Mucosa of stomach (tissue), 1 donor: ENCODE measurements at regions not wholly inside any gene's neighbourhood (a gene's known extent, or its start where the extent isn't known, plus 50 kb on each side); places are given as distances from the start of the nearest gene placed in this dataset.

Experiments used
- H3K27me3 ChIP-seq: one replicate; pipeline ENCODE4 v1.7.0; 2013; ENCODE audit warnings: mild to moderate bottlenecking, low read length; ENCODE audit not compliant: control insufficient read depth, insufficient read depth
- H3K36me3 ChIP-seq: one replicate; pipeline ENCODE4 v1.7.0; 2013; ENCODE audit warnings: low read length; ENCODE audit not compliant: control insufficient read depth, insufficient read depth
- H3K4me1 ChIP-seq: one replicate; pipeline ENCODE4 v1.7.0; 2013; ENCODE audit warnings: mild to moderate bottlenecking, low read length; ENCODE audit not compliant: control insufficient read depth, insufficient read depth
- H3K4me3 ChIP-seq: one replicate; pipeline ENCODE4 v1.7.0; 2013; ENCODE audit warnings: low read length
- H3K9ac ChIP-seq: one replicate; pipeline ENCODE4 v1.7.0; 2013; ENCODE audit warnings: mild to moderate bottlenecking, low read length, moderate library complexity
- H3K9me3 ChIP-seq: one replicate; pipeline ENCODE4 v1.7.0; 2013; ENCODE audit warnings: mild to moderate bottlenecking, low read length, moderate library complexity; ENCODE audit not compliant: control insufficient read depth
- donor health status: Pancreatic carcinoma.

DNA sequence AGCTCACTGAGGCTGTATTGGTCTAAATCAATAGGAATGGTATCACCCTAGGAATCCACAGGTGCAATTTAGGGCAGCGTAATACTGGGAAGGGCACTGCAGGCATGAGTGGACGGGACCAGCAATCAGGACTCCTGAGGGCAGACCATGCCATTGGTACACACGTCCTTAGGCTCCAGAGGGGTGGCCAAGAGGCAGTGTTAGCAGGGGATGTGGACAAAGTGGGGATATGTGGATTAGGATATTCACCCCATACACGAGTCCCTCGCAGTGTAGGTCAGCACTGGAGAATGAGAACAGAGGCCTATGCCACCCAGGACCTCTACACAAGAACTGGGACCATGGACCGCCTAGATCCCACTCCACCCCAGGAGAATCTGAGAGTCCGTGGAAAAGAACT is 389.8 kb downstream of the BCL11A start:
- Histone ChIP-seq H3K9ac (no peak overlapping the region), H3K36me3 (no peaks in the 10 kb centered on the region), H3K4me3 (no peak overlapping the region), H3K4me1 (no peaks in the 10 kb centered on the region), H3K27me3 (peaks cover 3% of the 10 kb centered on the region), H3K9me3 (no peaks in the 10 kb centered on the region)

DNA sequence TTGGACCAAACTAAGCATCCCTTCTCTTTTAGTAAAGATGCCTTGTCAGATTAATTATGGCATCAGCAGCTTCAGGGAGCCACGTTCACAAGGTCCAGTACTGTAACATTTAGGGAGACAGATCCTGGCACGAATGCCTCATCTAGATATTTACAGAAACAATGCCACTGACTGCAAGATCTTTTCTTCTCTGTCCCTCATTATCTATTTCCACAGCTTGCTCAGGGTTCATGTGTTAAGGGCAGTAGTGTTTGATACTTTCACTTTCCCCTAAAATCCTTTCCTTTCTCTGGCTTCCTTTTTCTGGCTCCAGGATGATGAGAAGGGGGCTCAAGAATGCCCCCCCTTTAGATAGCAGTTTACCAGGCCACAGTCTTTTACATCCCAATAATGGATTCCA is 393.9 kb downstream of the BCL11A start:
- H3K4me3 ChIP-seq: no peak overlapping the region

DNA sequence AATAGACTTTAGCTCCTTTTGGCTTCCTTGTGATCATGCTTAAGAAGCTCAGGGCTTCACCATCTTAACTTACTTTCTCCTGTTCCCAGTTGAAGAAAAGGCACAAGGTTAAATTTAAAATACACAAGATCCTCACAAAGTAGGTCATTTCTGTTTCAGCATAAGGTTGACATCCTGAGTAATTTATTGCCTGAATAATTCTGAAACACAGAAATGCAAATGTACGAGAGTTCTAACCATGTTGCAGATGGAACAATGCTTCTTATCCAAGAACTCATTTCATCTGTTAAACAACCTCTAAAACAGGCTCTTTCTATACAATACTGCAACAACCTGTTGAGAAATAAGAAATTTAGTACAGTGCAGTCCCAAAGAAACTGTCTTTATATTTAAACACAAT is 395.2 kb downstream of the BCL11A start:
- no peaks in the 10 kb centered on the region for H3K4me1 ChIP-seq

More for the DNA sequence above, 393.9 kb downstream of the BCL11A start:
- no peaks in the 10 kb centered on the region for H3K27me3 ChIP-seq
- H3K9me3 ChIP-seq: no peaks in the 10 kb centered on the region
- H3K4me1 ChIP-seq: no peaks in the 10 kb centered on the region
- H3K9ac ChIP-seq: no peak overlapping the region
- no peaks in the 10 kb centered on the region for H3K36me3 ChIP-seq

DNA sequence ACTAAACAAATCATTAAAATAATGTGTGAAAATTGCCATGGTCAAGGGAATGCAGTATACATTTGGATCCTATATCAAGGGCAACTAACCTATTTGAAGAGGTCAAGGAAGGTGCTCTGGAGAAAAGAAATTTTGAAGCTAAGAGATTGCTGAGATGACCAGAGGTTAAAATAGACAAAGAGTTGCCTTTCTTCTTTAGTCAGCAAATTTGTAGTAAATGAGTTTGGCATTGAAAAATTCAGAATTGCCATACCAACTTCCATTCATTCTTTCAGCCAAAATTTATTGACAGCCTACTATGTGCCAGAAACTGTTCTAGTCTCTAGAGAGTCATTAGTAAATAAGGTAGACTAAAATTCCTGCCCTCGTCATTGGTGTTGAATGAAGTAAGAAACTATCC is 396.2 kb downstream of the BCL11A start:
- H3K4me3 ChIP-seq: no peak overlapping the region
- H3K9me3 ChIP-seq: no peaks in the 10 kb centered on the region
- H3K9ac ChIP-seq: no peak overlapping the region
- no peaks in the 10 kb centered on the region for H3K27me3 ChIP-seq
- no peaks in the 10 kb centered on the region for H3K36me3 ChIP-seq
- H3K4me1 ChIP-seq: no peaks in the 10 kb centered on the region

More for the DNA sequence above, 395.2 kb downstream of the BCL11A start:
- Histone ChIP-seq H3K9ac (no peak overlapping the region), H3K4me3 (no peak overlapping the region), H3K27me3 (no peaks in the 10 kb centered on the region), H3K36me3 (no peaks in the 10 kb centered on the region), H3K9me3 (no peaks in the 10 kb centered on the region)

DNA sequence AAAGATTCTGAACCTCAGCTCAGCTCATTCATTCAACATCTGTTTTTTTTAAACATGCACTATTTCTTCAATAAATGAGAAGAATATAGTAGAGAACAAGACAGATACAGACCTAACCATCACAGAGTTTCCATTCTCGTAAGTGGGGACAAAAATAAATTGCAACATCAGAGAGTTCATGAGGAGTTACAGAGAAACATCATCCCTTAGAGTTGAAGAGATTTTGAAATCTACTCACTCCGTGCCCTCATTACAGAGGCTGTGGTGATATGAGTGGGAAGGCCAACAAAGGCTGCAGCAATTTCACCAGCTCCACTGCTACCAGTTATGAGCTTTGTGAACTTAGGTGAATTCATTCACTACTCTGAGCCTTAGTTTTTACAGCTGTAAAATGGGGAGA is 399.3 kb downstream of the BCL11A start:
- Histone ChIP-seq H3K9me3 (no peaks in the 10 kb centered on the region), H3K4me1 (no peaks in the 10 kb centered on the region), H3K9ac (no peak overlapping the region)

DNA sequence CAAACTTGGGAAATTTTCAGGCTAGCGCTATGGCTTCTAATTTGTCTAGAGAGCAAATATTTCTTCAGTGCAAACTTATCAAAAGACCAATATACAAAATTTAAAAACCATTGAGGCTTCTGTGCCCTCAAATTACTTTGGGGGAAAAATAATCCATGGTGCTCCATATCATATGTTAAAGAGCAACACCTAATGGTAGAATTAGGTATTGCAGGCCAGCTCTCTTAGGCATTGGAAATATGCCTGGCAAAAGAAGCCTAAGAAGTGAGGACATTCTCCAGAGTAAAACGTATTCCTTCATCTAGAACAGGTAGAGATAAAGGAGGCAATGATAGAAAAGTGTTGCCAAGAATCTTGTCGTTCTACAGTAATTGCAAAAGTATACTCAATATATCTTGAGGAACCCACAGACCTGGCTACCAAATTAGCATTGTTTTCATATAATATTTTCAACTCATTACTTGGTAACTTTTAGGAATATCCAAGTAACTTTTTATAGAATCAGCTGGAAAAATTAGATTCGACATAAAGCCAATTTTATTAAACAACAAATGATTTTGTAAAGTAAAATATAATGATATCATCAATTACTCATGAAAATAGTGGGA is 401.1 kb downstream of the BCL11A start:
- H3K4me1 ChIP-seq: no peaks in the 10 kb centered on the region
- H3K27me3 ChIP-seq: no peaks in the 10 kb centered on the region
- H3K4me3 ChIP-seq: no peak overlapping the region
- no peaks in the 10 kb centered on the region for H3K9me3 ChIP-seq
- H3K9ac ChIP-seq: no peak overlapping the region
- no peaks in the 10 kb centered on the region for H3K36me3 ChIP-seq

More for the DNA sequence above, 399.3 kb downstream of the BCL11A start:
- Histone ChIP-seq H3K36me3 (no peaks in the 10 kb centered on the region), H3K4me3 (no peak overlapping the region), H3K27me3 (no peaks in the 10 kb centered on the region)

DNA sequence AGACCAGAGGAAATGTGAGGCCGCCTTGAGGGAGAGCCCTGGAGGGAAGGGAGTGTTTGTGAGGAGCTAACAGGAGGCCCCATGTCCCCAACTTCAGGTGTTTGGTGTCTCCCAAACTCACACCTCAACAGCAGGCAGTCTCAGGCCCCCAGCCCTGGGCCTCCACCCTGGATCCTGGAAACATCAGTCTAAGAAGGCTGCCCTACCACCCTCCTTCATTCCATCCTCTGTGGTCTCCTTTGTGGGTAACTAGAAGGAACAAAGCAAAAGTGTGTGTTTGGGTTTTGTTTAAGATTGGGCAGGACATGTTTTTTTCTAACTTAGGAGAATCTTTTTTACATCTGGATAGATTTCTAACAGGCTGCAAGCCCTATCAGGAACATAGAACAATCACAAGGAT is 404.3 kb downstream of the BCL11A start:
- Histone ChIP-seq H3K4me3 (no peak overlapping the region), H3K36me3 (no peaks in the 10 kb centered on the region), H3K9me3 (no peaks in the 10 kb centered on the region), H3K4me1 (no peaks in the 10 kb centered on the region), H3K27me3 (no peaks in the 10 kb centered on the region), H3K9ac (no peak overlapping the region)

DNA sequence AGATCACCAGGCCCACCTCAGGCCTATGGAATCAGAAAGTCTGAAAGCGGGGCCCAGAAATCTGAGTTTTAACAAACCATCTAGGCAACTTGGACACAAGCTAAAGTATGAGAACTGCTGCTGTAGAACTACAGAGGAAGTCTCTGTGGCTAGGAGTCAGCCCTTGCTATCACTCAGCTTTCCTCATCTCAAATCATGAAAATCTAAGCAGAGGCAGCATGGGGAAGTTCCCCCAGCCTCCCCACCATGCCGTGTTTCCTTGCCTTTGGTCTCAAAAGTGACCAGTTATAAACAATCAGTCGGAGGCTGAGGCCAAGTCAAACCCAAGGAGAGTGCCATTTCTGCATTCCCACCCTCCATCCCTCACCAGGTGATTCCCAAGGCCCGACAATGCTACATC is 404.7 kb downstream of the BCL11A start:
- Histone ChIP-seq H3K36me3 (no peaks in the 10 kb centered on the region), H3K4me3 (no peak overlapping the region), H3K27me3 (no peaks in the 10 kb centered on the region), H3K9ac (no peak overlapping the region), H3K4me1 (no peaks in the 10 kb centered on the region), H3K9me3 (no peaks in the 10 kb centered on the region)

DNA sequence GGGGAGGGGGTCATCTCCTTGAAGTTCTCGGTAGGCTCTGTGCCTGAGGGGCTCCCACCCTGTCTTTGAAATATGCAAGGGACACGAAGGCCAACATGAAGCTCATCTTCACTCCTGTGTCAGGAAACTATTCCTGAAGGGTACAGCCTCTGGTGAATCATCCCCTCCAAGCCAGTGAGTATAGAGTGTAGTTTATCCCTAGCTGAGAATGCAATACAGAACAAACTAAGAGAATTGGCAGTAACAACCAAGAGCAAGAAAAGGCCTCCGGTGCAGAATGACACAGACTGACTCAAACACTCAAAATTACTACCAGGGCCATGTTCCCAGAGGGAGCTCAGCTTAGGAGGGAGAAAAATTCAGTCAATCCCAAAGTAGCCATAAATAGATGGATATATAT is 413.3 kb downstream of the BCL11A start:
- no peak overlapping the region for H3K4me3 ChIP-seq
- no peaks in the 10 kb centered on the region for H3K27me3 ChIP-seq
- H3K4me1 ChIP-seq: no peaks in the 10 kb centered on the region
- H3K9ac ChIP-seq: no peak overlapping the region
- no peaks in the 10 kb centered on the region for H3K36me3 ChIP-seq
- no peaks in the 10 kb centered on the region for H3K9me3 ChIP-seq

DNA sequence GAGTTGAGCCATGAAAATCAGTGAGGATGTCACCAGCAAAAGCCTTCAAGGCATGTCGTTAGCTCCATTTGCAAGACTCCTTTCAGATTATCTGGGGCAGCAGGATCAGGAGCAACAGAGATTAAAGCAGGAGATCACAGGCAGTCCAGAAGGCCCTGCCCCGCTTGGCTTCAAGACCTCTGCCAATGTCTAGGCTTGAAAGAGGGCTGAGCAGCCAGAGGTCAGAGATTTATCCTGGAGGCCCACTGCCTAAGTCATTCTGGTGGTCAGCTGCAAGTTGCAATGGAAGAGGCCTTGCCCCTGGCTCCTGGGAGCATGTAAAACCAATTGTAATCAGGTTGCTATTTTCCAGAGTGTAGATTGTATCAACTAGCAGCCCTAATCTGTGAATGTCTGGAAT is 416.5 kb downstream of the BCL11A start:
- no peaks in the 10 kb centered on the region for H3K36me3 ChIP-seq
- no peaks in the 10 kb centered on the region for H3K4me1 ChIP-seq

DNA sequence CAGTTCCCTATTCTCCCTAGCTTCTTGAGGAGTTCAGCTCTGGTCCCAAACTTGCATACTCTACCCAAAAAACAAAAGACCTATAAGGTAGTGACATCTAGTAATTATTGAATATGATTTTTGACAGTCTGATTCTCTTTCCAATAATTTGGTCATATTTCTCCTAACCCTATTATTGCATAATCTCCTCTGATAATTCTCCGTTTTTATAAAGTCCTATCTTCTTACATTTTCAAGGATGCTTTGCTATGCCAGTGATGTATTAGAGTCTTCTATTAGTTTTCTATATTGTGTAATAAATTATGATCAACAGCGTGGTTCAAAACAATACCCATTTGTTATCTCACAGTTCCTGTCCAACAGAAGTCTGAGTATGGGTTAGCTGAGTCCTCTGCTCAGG is 426.3 kb downstream of the BCL11A start:
- Histone ChIP-seq H3K9me3 (no peaks in the 10 kb centered on the region), H3K9ac (no peak overlapping the region)

More for the DNA sequence above, 416.5 kb downstream of the BCL11A start:
- Histone ChIP-seq H3K9ac (no peak overlapping the region), H3K27me3 (no peaks in the 10 kb centered on the region), H3K9me3 (no peaks in the 10 kb centered on the region), H3K4me3 (no peak overlapping the region)

DNA sequence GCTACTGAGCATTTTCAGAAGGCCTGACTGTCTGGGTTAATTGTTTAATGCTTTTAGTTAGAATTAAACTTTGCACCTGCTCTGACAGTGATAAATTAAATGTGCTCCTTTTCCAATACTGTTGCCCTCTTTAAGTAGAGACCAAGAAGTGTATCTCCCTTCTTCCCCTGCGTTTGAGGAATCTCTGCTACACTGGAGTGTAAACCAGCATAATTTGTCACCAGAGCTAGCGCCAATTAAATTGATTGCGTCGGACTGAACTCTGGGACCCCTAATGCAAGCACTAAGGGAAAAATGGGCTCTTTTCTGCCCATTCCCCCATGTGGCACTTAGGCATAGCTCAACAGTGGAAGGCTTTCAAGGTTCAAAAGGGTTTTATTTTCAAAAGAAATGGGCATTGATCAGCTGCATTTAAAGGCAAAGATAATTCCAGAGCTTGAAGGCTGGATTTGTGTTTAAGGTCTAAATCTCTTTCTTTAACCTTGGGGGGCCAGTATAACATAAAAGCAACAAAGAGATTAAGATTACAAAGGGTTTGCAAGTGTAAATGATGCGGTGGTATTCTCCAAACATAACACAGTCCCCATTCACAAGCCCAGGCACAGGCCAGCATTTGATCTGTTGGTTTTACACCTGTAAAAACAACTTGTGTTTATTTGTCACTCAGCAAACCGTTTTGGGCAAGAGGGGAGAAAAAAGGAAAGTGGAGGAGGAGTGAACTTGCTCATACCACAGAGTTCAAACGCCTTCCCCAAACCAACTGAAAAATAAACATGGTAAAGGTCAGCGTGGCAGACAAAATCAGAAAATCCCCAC is 427.6 kb downstream of the BCL11A start:
- H3K4me3 ChIP-seq: no peak overlapping the region
- H3K9me3 ChIP-seq: no peaks in the 10 kb centered on the region
- no peaks in the 10 kb centered on the region for H3K36me3 ChIP-seq
- H3K27me3 ChIP-seq: no peaks in the 10 kb centered on the region
- no peaks in the 10 kb centered on the region for H3K4me1 ChIP-seq
- no peak overlapping the region for H3K9ac ChIP-seq

More for the DNA sequence above, 426.3 kb downstream of the BCL11A start:
- H3K36me3 ChIP-seq: no peaks in the 10 kb centered on the region
- no peaks in the 10 kb centered on the region for H3K4me1 ChIP-seq
- H3K4me3 ChIP-seq: no peak overlapping the region
- H3K27me3 ChIP-seq: no peaks in the 10 kb centered on the region
